Endothelial cell of umbilical vein (primary cell): ENCODE measurements at regions not wholly inside any gene's neighbourhood (a gene's known extent, or its start where the extent isn't known, plus 50 kb on each side); places are given as distances from the start of the nearest gene placed in this dataset.

Experiments used
- BruUV-seq: library from RNA; stranded (reverse); fragments of 400-500 nt; replicated peaks from 2 replicates; lab custom pipeline; 2021; lab: Mats Ljungman, UMichigan
- CTCF ChIA-PET: fragments of 300-600, 350-600 bp; sonication (Branson Sonifier 250); formaldehyde crosslinking; loops from one replicate; lab custom pipeline; 2021; ENCODE audit warnings: antibody characterized with exemption, inconsistent platforms; lab: Charles Lee
- POLR2A ChIA-PET: fragments of 300-600, 350-600 bp; sonication (Branson Sonifier 250); formaldehyde crosslinking; loops from one replicate; lab custom pipeline; 2021; ENCODE audit warnings: antibody characterized with exemption, inconsistent platforms; lab: Charles Lee
- DNase-seq: peaks from one replicate; pipeline ENCODE4 v3.0.0-alpha.2; 2011; ENCODE audit warnings: low read depth, low spot score
- FAIRE-seq: peaks from 2 replicates; lab custom pipeline; 2011; peaks lifted over from hg19 to GRCh38; lab: Jason Lieb, UNC
- H2AFZ ChIP-seq: 2 replicates; pipeline ENCODE4 v1.6.0; 2012; ENCODE audit warnings: low read depth, low read length, control low read depth, inconsistent platforms
- H3K27ac ChIP-seq: 2 replicates; pipeline ENCODE4 v1.5.1; 2011; ENCODE audit warnings: low read depth, mild to moderate bottlenecking, control low read depth, low read length, moderate library complexity; ENCODE audit not compliant: insufficient read depth
- H3K27me3 ChIP-seq, 2 experiments: 2 replicates each; pipeline versions ENCODE4 v1.6.0 to v1.6.1; 2011; ENCODE audit warnings: low read length in 2 of 2, mixed read lengths in 1 of 2; ENCODE audit not compliant: control insufficient read depth in 2 of 2, insufficient read depth in 2 of 2
- H3K36me3 ChIP-seq, 2 experiments: 2 replicates in 1 of 2; 3 replicates in 1 of 2; pipeline ENCODE4 v1.5.1; 2011; ENCODE audit warnings: low read length in 2 of 2, mild to moderate bottlenecking in 1 of 2, moderate library complexity in 1 of 2; ENCODE audit not compliant: control insufficient read depth in 2 of 2, insufficient read depth in 2 of 2; ENCODE audit errors: extremely low read depth in 1 of 2
- H3K4me1 ChIP-seq: 3 replicates; pipeline ENCODE4 v1.5.1; 2011; ENCODE audit warnings: mild to moderate bottlenecking, low read length; ENCODE audit not compliant: control insufficient read depth, insufficient read depth; ENCODE audit errors: extremely low read depth
- H3K4me2 ChIP-seq: 2 replicates; pipeline ENCODE4 v1.6.1; 2011; ENCODE audit warnings: low read length, control low read depth, mixed read lengths; ENCODE audit not compliant: insufficient read depth
- H3K4me3 ChIP-seq, 3 experiments: fragments of 200-600 bp in 1 of 3; sonication (generic), shearing (Covaris generic) in 1 of 3; replicated peaks in 1 of 3; 2 replicates each; pipeline ENCODE4 v1.5.1; 2011 to 2016; ENCODE audit warnings: control low read depth in 3 of 3, low read length in 3 of 3, mild to moderate bottlenecking in 2 of 3, inconsistent platforms in 1 of 3, low read depth in 1 of 3, moderate library complexity in 1 of 3; ENCODE audit not compliant: insufficient read depth in 1 of 3
- H3K79me2 ChIP-seq: 2 replicates; pipeline ENCODE4 v1.6.0; 2012; ENCODE audit warnings: low read length, inconsistent platforms; ENCODE audit not compliant: control insufficient read depth, insufficient read depth
- H3K9ac ChIP-seq: replicated peaks from 2 replicates; pipeline ENCODE3; 2011; ENCODE audit warnings: low read length, control low read depth; ENCODE audit not compliant: insufficient read depth; ENCODE audit errors: extremely low read depth
- H3K9me1 ChIP-seq: replicated peaks from 3 replicates; pipeline ENCODE4 v1.6.0; 2011; ENCODE audit warnings: mild to moderate bottlenecking, low read length; ENCODE audit not compliant: control insufficient read depth, insufficient read depth; ENCODE audit errors: extremely low read depth
- H3K9me3 ChIP-seq: replicated peaks from 2 replicates; pipeline ENCODE4 v1.5.1; 2012; ENCODE audit warnings: low read length, inconsistent platforms; ENCODE audit not compliant: control insufficient read depth, insufficient read depth
- H4K20me1 ChIP-seq: replicated peaks from 2 replicates; pipeline ENCODE3; 2011; ENCODE audit warnings: mild to moderate bottlenecking, low read length; ENCODE audit not compliant: control insufficient read depth, insufficient read depth; ENCODE audit errors: extremely low read depth
- CTCF ChIP-seq, 2 donors: IDR thresholded peaks; 1 replicate in 1 of 2; 2 replicates in 1 of 2; pipeline ENCODE4 v1.5.1; 2011; ENCODE audit warnings: low read length in 2 of 2, mild to moderate bottlenecking in 2 of 2, moderate library complexity in 2 of 2, control low read depth in 1 of 2, inconsistent platforms in 1 of 2, low read depth in 1 of 2; ENCODE audit not compliant: insufficient read depth in 1 of 2; ENCODE audit errors: extremely low read depth in 1 of 2
- EZH2 ChIP-seq: IDR thresholded peaks from 2 replicates; pipeline ENCODE4 v1.6.1; 2012; ENCODE audit warnings: borderline replicate concordance, low read depth, mild to moderate bottlenecking, moderate library complexity, low read length, inconsistent platforms; ENCODE audit not compliant: severe bottlenecking
- FOS ChIP-seq: IDR thresholded peaks from 2 replicates; pipeline ENCODE4 v1.6.1; 2011; ENCODE audit warnings: mild to moderate bottlenecking, low read length, moderate library complexity, borderline replicate concordance; ENCODE audit not compliant: insufficient read depth
- GATA2 ChIP-seq: IDR thresholded peaks from 2 replicates; pipeline ENCODE4 v1.7.0; 2011; ENCODE audit warnings: low read depth, mild to moderate bottlenecking, moderate library complexity, mixed read lengths, low read length; ENCODE audit not compliant: insufficient read length, insufficient read depth
- JUN ChIP-seq: IDR thresholded peaks from 2 replicates; pipeline ENCODE4 v1.6.1; 2011; ENCODE audit warnings: borderline replicate concordance, low read depth; ENCODE audit not compliant: insufficient read length, insufficient read depth
- MYC ChIP-seq: IDR thresholded peaks from one replicate; pipeline ENCODE4 v1.6.1; 2011; ENCODE audit warnings: mild to moderate bottlenecking, low read depth, low read length
- POLR2A ChIP-seq: IDR thresholded peaks from 2 replicates; pipeline ENCODE4 v1.6.1; 2012; ENCODE audit warnings: low read depth, mild to moderate bottlenecking, control low read depth, low read length
- POLR2AphosphoS5 ChIP-seq: IDR thresholded peaks from 2 replicates; pipeline ENCODE4 v1.6.1; 2012; ENCODE audit warnings: low read depth, mild to moderate bottlenecking, control low read depth, low read length, moderate library complexity; ENCODE audit not compliant: insufficient read depth
- dilution Hi-C: fragments of 300-500 bp; cut with MboI; formaldehyde crosslinking; loops from one replicate; pipeline ENCODE4 v1.15.0; 2019; ENCODE audit warnings: low sequenced_read_pairs; ENCODE audit not compliant: extremely low pct_ligation_motif_present
- intact Hi-C: fragments of 100-400 bp; cut with micrococcal nuclease; formaldehyde crosslinking; loops from one replicate; pipeline ENCODE4 v1.10.0; 2022
- TF ChIP-seq, protein P1 (sequence below): IDR thresholded peaks from 2 replicates; pipeline ENCODE4 v1.6.1; 2011; ENCODE audit not compliant: insufficient read depth, insufficient read length

- no peak overlapping the region for H3K27ac ChIP-seq
- TF ChIP-seq JUN (peak; percentile 5), MYC (no peak), GATA2 (no peak), CTCF (IDR thresholded peaks at IDR 0.05; ENCODE audit: extremely low read depth in 1 of 2, insufficient read depth in 1 of 2, low read depth in 1 of 2, low read length in 2 of 2) (no peak), FOS (peak; percentile 44), POLR2A (no peak), EZH2 (no peak), POLR2AphosphoS5 (no peak)
- TF ChIP-seq, protein P1, sequence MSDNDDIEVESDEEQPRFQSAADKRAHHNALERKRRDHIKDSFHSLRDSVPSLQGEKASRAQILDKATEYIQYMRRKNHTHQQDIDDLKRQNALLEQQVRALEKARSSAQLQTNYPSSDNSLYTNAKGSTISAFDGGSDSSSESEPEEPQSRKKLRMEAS: no peak
- no peak overlapping the region for H2AFZ ChIP-seq
- intact Hi-C loops: no loop called here
- BruUV-seq: no TSS peak
- H3K79me2 ChIP-seq: no peaks in the 10 kb centered on the region
- H4K20me1 ChIP-seq: no peaks in the 10 kb centered on the region
- no peaks in the 10 kb centered on the region for H3K27me3 ChIP-seq
- FAIRE-seq (no peak), DNase-seq (no peak)
- POLR2A ChIA-PET: no interaction called here
- H3K9ac ChIP-seq: no peak overlapping the region
- H3K9me3 ChIP-seq: no peaks in the 10 kb centered on the region
- H3K4me3 ChIP-seq: no peak overlapping the region
- H3K4me1 ChIP-seq: no peaks in the 10 kb centered on the region
- H3K36me3 ChIP-seq: no peaks in the 10 kb centered on the region
- dilution Hi-C loops: no loop called here
- H3K9me1 ChIP-seq: no peaks in the 10 kb centered on the region
- no peak overlapping the region for H3K4me2 ChIP-seq
- CTCF ChIA-PET: no interaction called here
These were observed 163.4 kb downstream of the AREG start for GRCh38 chr4:74608151-74608949.
